ENCODE measurements at regions not wholly inside any gene's neighbourhood (a gene's known extent, or its start where the extent isn't known, plus 50 kb on each side); places are given as distances from the start of the nearest gene placed in this dataset.

DNA sequence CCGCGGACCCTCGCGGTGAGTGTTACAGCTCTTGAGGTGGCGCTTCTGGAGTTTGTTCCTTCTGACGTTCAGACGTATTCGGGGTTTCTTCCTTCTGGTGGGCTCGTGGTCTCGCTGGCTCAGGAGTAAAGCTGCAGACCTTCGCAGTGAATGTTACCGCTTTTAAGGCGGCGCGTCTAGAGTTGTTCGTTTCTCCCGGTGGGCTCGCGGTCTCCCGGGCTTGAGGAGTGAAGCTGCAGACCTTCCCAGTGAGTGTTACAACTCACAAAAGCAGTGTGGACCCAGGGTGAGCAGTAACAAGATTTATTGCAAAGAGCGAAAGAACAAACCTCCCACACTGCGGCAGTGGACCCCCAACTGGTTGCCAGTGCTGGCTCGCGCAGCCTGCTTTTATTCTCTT lies 177.1 kb downstream of the UACA start:
- TF ChIP-seq CTCF (IDR thresholded peaks at IDR 0.05) (no peak), POLR2A (IDR thresholded peaks at IDR 0.05; ENCODE audit: low read depth) (no peak), EP300 (IDR thresholded peaks at IDR 0.05) (no peak), POLR2AphosphoS5 (IDR thresholded peaks at IDR 0.05) (no peak)
